Neural cell (in vitro differentiated cells): ENCODE measurements at regions not wholly inside any gene's neighbourhood (a gene's known extent, or its start where the extent isn't known, plus 50 kb on each side); places are given as distances from the start of the nearest gene placed in this dataset.

Source experiments
- H2AFZ ChIP-seq: fragments of 200-600, 300-800 bp; sonication (generic), shearing (Covaris generic); 2 replicates; pipeline ENCODE4 v1.6.0; 2014; ENCODE audit warnings: low read depth, mild to moderate bottlenecking, antibody characterized with exemption, low read length, moderate library complexity
- H3F3A ChIP-seq: fragments of 200-600 bp; shearing (Covaris generic); 2 replicates; pipeline ENCODE4 v1.6.1; 2016; ENCODE audit warnings: mild to moderate bottlenecking, moderate library complexity, mixed read lengths, antibody characterized with exemption, low read length; ENCODE audit not compliant: insufficient read depth, poor library complexity, severe bottlenecking
- H3K27ac ChIP-seq: fragments of 200-600, 300-800 bp; sonication (generic), shearing (Covaris generic); 2 replicates; pipeline ENCODE4 v1.5.1; 2014; ENCODE audit warnings: mild to moderate bottlenecking, low read length, moderate library complexity
- H3K27me3 ChIP-seq: fragments of 300-800, 200-600 bp; sonication (generic), shearing (Covaris generic); 2 replicates; pipeline ENCODE4 v1.6.0; 2014; ENCODE audit warnings: mild to moderate bottlenecking, low read depth, low read length, moderate library complexity; ENCODE audit not compliant: insufficient read depth
- H3K36me3 ChIP-seq: fragments of 300-800, 200-600 bp; sonication (generic), shearing (Covaris generic); 2 replicates; pipeline ENCODE4 v1.5.1; 2014; ENCODE audit warnings: mild to moderate bottlenecking, antibody characterized with exemption, low read length, moderate library complexity; ENCODE audit not compliant: insufficient read depth
- H3K4me2 ChIP-seq: fragments of 300-800, 200-600 bp; sonication (generic), shearing (Covaris generic); 2 replicates; pipeline ENCODE4 v1.6.0; 2014; ENCODE audit warnings: mild to moderate bottlenecking, low read length
- H3K4me3 ChIP-seq: fragments of 300-800, 200-600 bp; sonication (generic), shearing (Covaris generic); 2 replicates; pipeline ENCODE4 v1.5.1; 2014; ENCODE audit warnings: mild to moderate bottlenecking, low read length, moderate library complexity
- H3K79me2 ChIP-seq: fragments of 200-600 bp; shearing (Covaris generic); replicated peaks from 2 replicates; pipeline ENCODE4 v1.6.0; 2014; ENCODE audit warnings: mild to moderate bottlenecking, low read length, moderate library complexity; ENCODE audit not compliant: insufficient read depth
- H3K9ac ChIP-seq: fragments of 300-800, 200-600 bp; sonication (generic), shearing (Covaris generic); 2 replicates; pipeline ENCODE4 v1.6.1; 2016; ENCODE audit warnings: mild to moderate bottlenecking, low read length, mixed read lengths
- H3K9me2 ChIP-seq: fragments of 200-600 bp; shearing (Covaris generic); 2 replicates; pipeline ENCODE4 v1.6.1; 2016; ENCODE audit warnings: mild to moderate bottlenecking, low read length, mixed read lengths; ENCODE audit not compliant: insufficient read depth
- H3K9me3 ChIP-seq: fragments of 200-600, 300-800 bp; sonication (generic), shearing (Covaris generic); 2 replicates; pipeline ENCODE4 v1.6.1; 2016; ENCODE audit warnings: mild to moderate bottlenecking, mixed run types, low read length, moderate library complexity, mixed read lengths
- H4K20me1 ChIP-seq: fragments of 200-600 bp; shearing (Covaris generic); 2 replicates; pipeline ENCODE4 v1.6.1; 2016; ENCODE audit warnings: mild to moderate bottlenecking, mixed run types; ENCODE audit not compliant: insufficient read depth
- CTCF ChIP-seq: fragments of 450-650 bp; IDR thresholded peaks from 2 replicates; pipeline ENCODE4 v1.5.1; 2014; ENCODE audit warnings: antibody characterized with exemption, mild to moderate bottlenecking, moderate library complexity; ENCODE audit not compliant: poor library complexity, severe bottlenecking
- EP300 ChIP-seq: fragments of 450-650 bp; conservative IDR thresholded peaks from 2 replicates; pipeline ENCODE4 v1.6.1; 2014; ENCODE audit warnings: antibody characterized with exemption, mild to moderate bottlenecking, moderate library complexity; ENCODE audit not compliant: poor library complexity, severe bottlenecking
- EZH2 ChIP-seq: fragments of 200-600, 300-800 bp; shearing (Covaris generic), sonication (generic); IDR thresholded peaks from 2 replicates; pipeline ENCODE4 v1.6.1; 2014; ENCODE audit warnings: antibody characterized with exemption, low read length, borderline replicate concordance, mild to moderate bottlenecking; ENCODE audit not compliant: insufficient read depth, poor library complexity, severe bottlenecking
- MXI1 ChIP-seq: fragments of 450-650 bp; conservative IDR thresholded peaks from 2 replicates; pipeline ENCODE4 v1.6.1; 2014; ENCODE audit warnings: antibody characterized with exemption, mild to moderate bottlenecking; ENCODE audit not compliant: poor library complexity, severe bottlenecking
- POLR2AphosphoS5 ChIP-seq: IDR thresholded peaks from 2 replicates; pipeline ENCODE4 v1.6.1; 2012
- RAD21 ChIP-seq: fragments of 450-650 bp; conservative IDR thresholded peaks from 2 replicates; pipeline ENCODE4 v1.6.1; 2014; ENCODE audit warnings: antibody characterized with exemption, mild to moderate bottlenecking, moderate library complexity
- REST ChIP-seq: IDR thresholded peaks from 2 replicates; pipeline ENCODE4 v1.6.1; 2012; ENCODE audit warnings: borderline replicate concordance
- SMC3 ChIP-seq: fragments of 450-650 bp; conservative IDR thresholded peaks from 2 replicates; pipeline ENCODE4 v1.6.1; 2014; ENCODE audit warnings: antibody characterized with exemption, mild to moderate bottlenecking, moderate library complexity; ENCODE audit not compliant: poor library complexity
- TAF1 ChIP-seq: IDR thresholded peaks from 2 replicates; pipeline ENCODE4 v1.6.1; 2012; ENCODE audit warnings: low read depth

GRCh38 chr17:13365331-13365730 lies 236.4 kb downstream of the HS3ST3A1 start:
- Histone ChIP-seq H3K79me2 (no peaks in the 10 kb centered on the region), H3K4me2 (no peak overlapping the region), H3K9me3 (no peaks in the 10 kb centered on the region), H2AFZ (no peak overlapping the region), H4K20me1 (no peaks in the 10 kb centered on the region), H3K4me3 (no peak overlapping the region), H3F3A (no peaks in the 10 kb centered on the region), H3K27ac (no peak overlapping the region), H3K27me3 (no peaks in the 10 kb centered on the region), H3K9me2 (no peaks in the 10 kb centered on the region), H3K36me3 (no peaks in the 10 kb centered on the region), H3K9ac (no peak overlapping the region)
- no peak for TF ChIP-seq TAF1
- no peak for TF ChIP-seq POLR2AphosphoS5
- no peak for TF ChIP-seq EZH2
- no peak for TF ChIP-seq REST

GRCh38 chr17:13363771-13364170 lies 238.0 kb downstream of the HS3ST3A1 start:
- no peaks in the 10 kb centered on the region for H4K20me1 ChIP-seq
- TF ChIP-seq MXI1 (no peak), SMC3 (no peak), EP300 (no peak)
- no peaks in the 10 kb centered on the region for H3F3A ChIP-seq
- no peak overlapping the region for H3K4me2 ChIP-seq
- no peaks in the 10 kb centered on the region for H3K79me2 ChIP-seq
- H2AFZ ChIP-seq, result no peak overlapping the region
- no peaks in the 10 kb centered on the region for H3K36me3 ChIP-seq
- no peaks in the 10 kb centered on the region for H3K27me3 ChIP-seq
- no peaks in the 10 kb centered on the region for H3K9me2 ChIP-seq
- H3K9me3 ChIP-seq, result no peaks in the 10 kb centered on the region
- no peak overlapping the region for H3K9ac ChIP-seq
- no peak overlapping the region for H3K27ac ChIP-seq
- no peak overlapping the region for H3K4me3 ChIP-seq

GRCh38 chr17:13362341-13363122 lies 239.2 kb downstream of the HS3ST3A1 start:
- no peaks in the 10 kb centered on the region for H3K36me3 ChIP-seq
- no peak overlapping the region for H3K27ac ChIP-seq
- no peaks in the 10 kb centered on the region for H3K27me3 ChIP-seq
- no peak overlapping the region for H3K4me3 ChIP-seq
- H3F3A ChIP-seq, result no peaks in the 10 kb centered on the region
- no peaks in the 10 kb centered on the region for H3K79me2 ChIP-seq
- H3K9me3 ChIP-seq, result no peaks in the 10 kb centered on the region
- no peak overlapping the region for H2AFZ ChIP-seq
- H3K4me2 ChIP-seq, result no peak overlapping the region
- H4K20me1 ChIP-seq, result no peaks in the 10 kb centered on the region
- H3K9ac ChIP-seq, result no peak overlapping the region
- no peaks in the 10 kb centered on the region for H3K9me2 ChIP-seq
- TF ChIP-seq MXI1, result no peak
- TF ChIP-seq RAD21, result no peak
- no peak for TF ChIP-seq POLR2AphosphoS5
- TF ChIP-seq REST, result no peak
- no peak for TF ChIP-seq SMC3
- no peak for TF ChIP-seq EZH2
- TF ChIP-seq TAF1, result no peak
- no peak for TF ChIP-seq CTCF
- no peak for TF ChIP-seq EP300
